ENCODE measurements at regions not wholly inside any gene's neighbourhood (a gene's known extent, or its start where the extent isn't known, plus 50 kb on each side); places are given as distances from the start of the nearest gene placed in this dataset.

DNA sequence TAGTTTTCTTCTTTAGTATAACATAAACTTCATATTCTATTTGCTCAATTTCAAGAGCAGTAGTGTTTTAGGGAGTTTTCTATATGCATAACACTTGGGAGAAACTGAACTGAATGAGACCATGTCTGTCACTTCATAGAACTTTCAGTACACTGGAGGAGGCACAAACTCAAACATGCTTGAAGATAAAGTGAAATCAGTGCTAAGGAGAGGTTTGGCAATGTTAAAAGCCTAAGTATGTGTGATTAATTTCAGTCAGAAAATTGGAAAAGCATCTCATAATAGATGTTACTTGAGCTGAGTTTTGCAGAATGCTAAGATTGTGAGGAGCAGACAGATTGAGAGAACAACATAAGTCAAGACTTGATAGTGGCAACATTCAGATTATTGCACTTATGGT is 411.2 kb upstream of the HS3ST1 start:
- TF ChIP-seq CTCF (conservative IDR thresholded peaks at IDR 0.05 in 1 of 2, IDR thresholded peaks at IDR 0.05 in 1 of 2; ENCODE audit: extremely low read depth in 1 of 2, insufficient read depth in 1 of 2, low read depth in 1 of 2, low read length in 2 of 2) (no peak), EZH2 (IDR thresholded peaks at IDR 0.05; ENCODE audit: borderline replicate concordance, low read length) (no peak)
